ENCODE measurements at regions not wholly inside any gene's neighbourhood (a gene's known extent, or its start where the extent isn't known, plus 50 kb on each side); places are given as distances from the start of the nearest gene placed in this dataset.
A peak's percentile ranks its signal among the peaks of the same experiment; 100 is the strongest.

- no peaks in the 10 kb centered on the region for H3K9me3 ChIP-seq
- no peaks in the 10 kb centered on the region for H3K36me3 ChIP-seq
- no peaks in the 10 kb centered on the region for H3K4me1 ChIP-seq
- ATAC-seq (no peak), DNase-seq (no peak)
- intact Hi-C loops (cut with DNase I) = no loop called here
- no peak for TF ChIP-seq CTCF (IDR thresholded peaks at IDR 0.05)
- no peak for TF ChIP-seq POLR2A (IDR thresholded peaks at IDR 0.05)
- H3K27ac ChIP-seq = no peak overlapping the region
- H3K27me3 ChIP-seq = no peaks in the 10 kb centered on the region
- H3K4me3 ChIP-seq = no peak overlapping the region
- 94% methylated on average over 3 of the region's 3 CpGs for WGBS (ENCODE audit: insufficient coverage, low coverage, low lambda C conversion rate, missing lambda C conversion rate)
Observed at GRCh38 chr10:78513986-78514385, 480.3 kb downstream of the RPS24 start.

- no peak overlapping the region for H3K27ac ChIP-seq
- intact Hi-C loops (cut with DNase I) = no loop called here
- no peak overlapping the region for H3K4me3 ChIP-seq
- no peak for TF ChIP-seq POLR2A (IDR thresholded peaks at IDR 0.05)
- no peaks in the 10 kb centered on the region for H3K4me1 ChIP-seq
- no peaks in the 10 kb centered on the region for H3K27me3 ChIP-seq
- DNase-seq (no peak), ATAC-seq (no peak)
- no peaks in the 10 kb centered on the region for H3K36me3 ChIP-seq
- H3K9me3 ChIP-seq = no peaks in the 10 kb centered on the region
- WGBS (ENCODE audit: insufficient coverage, low coverage, low lambda C conversion rate, missing lambda C conversion rate) = 100% methylated on average over 1 of the region's 4 CpGs
Observed at GRCh38 chr10:78514459-78514858, 480.8 kb downstream of the RPS24 start.

GRCh38 chr10:78515038-78515872, 481.6 kb downstream of the RPS24 start:
- no peak overlapping the region for H3K4me3 ChIP-seq
- no peaks in the 10 kb centered on the region for H3K4me1 ChIP-seq
- H3K36me3 ChIP-seq = no peaks in the 10 kb centered on the region
- H3K27ac ChIP-seq = no peak overlapping the region
- TF ChIP-seq POLR2A (IDR thresholded peaks at IDR 0.05) (no peak), CTCF (IDR thresholded peaks at IDR 0.05) (no peak)
- no peaks in the 10 kb centered on the region for H3K9me3 ChIP-seq
- intact Hi-C loops (cut with DNase I) = no loop called here
- ATAC-seq (peak in 2 of 4 donors; percentile 13 to 22), DNase-seq (no peak)
- 55% methylated on average over 2 of the region's 9 CpGs for WGBS (ENCODE audit: insufficient coverage, low coverage, low lambda C conversion rate, missing lambda C conversion rate)
- no peaks in the 10 kb centered on the region for H3K27me3 ChIP-seq

GRCh38 chr10:78515873-78516153, 482.1 kb downstream of the RPS24 start:
- intact Hi-C loops (cut with DNase I) = no loop called here
- Histone ChIP-seq H3K36me3 (no peaks in the 10 kb centered on the region), H3K4me1 (no peaks in the 10 kb centered on the region), H3K27me3 (no peaks in the 10 kb centered on the region), H3K9me3 (no peaks in the 10 kb centered on the region), H3K27ac (no peak overlapping the region), H3K4me3 (no peak overlapping the region)
- WGBS (ENCODE audit: insufficient coverage, low coverage, low lambda C conversion rate, missing lambda C conversion rate) = no CpG with 5 or more reads among the region's 1 CpG
- DNase-seq (no peak), ATAC-seq (no peak)
- TF ChIP-seq CTCF (IDR thresholded peaks at IDR 0.05) (no peak), POLR2A (IDR thresholded peaks at IDR 0.05) (no peak)

GRCh38 chr10:78516236-78516635, 482.6 kb downstream of the RPS24 start:
- H3K27ac ChIP-seq = no peak overlapping the region
- ATAC-seq = no peak
- no peak overlapping the region for H3K4me3 ChIP-seq
- intact Hi-C loops (cut with DNase I) = no loop called here
- WGBS (ENCODE audit: insufficient coverage, low coverage, low lambda C conversion rate, missing lambda C conversion rate) = 100% methylated on average over 1 of the region's 3 CpGs
- no peaks in the 10 kb centered on the region for H3K9me3 ChIP-seq
- no peaks in the 10 kb centered on the region for H3K4me1 ChIP-seq
- TF ChIP-seq POLR2A (IDR thresholded peaks at IDR 0.05) = no peak
- no peak for TF ChIP-seq CTCF (IDR thresholded peaks at IDR 0.05)
- H3K27me3 ChIP-seq = no peaks in the 10 kb centered on the region
- no peaks in the 10 kb centered on the region for H3K36me3 ChIP-seq
- peak in 1 of 3 donors; percentile 36 for DNase-seq

All from right lobe of liver (tissue), 6 donors.